Activated naive CD4-positive, alpha-beta T cell treated with anti-CD3 and anti-CD28 coated beads, Interleukin-2, amount 50 U/mL, for 16 hours (primary cell): ENCODE measurements at regions not wholly inside any gene's neighbourhood (a gene's known extent, or its start where the extent isn't known, plus 50 kb on each side); places are given as distances from the start of the nearest gene placed in this dataset.

Experiments
- DNase-seq: peaks from one replicate; pipeline ENCODE4 v3.0.0-alpha.2; 2020

DNA sequence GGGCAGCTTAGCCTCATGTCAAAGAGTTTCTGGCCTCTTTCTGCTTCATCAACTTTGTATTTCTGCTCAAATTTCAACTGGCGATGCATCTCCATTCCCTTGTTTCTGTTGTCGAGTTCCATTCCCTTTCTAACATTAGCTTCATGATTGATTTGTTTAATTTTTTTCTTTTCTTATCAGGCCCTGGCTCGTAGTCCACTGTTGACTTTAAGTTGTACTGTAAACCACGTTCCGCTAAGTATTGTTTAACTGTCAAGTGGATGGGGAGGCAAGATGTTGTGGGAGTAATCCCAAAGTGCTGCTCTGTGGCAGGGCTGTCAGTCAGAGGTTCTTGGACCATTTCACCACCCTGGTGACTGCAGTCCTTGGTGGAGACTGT is 309.1 kb downstream of the PSAT1 start:
- no peak for DNase-seq

DNA sequence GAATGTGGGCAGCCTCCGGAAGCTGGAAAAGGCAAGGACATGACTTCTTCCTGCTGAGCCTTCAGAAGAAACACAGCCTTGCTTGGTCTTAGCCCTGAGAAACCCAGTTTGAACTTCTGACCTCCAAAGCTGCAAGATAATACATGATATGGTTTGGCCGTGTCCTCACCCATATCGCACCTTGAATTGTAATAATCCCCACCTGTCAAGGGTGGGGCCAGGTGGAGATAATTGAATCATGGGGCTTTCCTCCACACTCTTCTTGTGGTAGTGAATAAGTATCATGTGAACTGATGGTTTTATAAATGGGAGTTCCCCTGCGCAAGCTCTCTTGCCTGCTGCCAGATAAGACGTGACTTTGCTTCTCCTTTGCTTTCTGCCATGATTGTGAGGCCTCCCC is 310.9 kb downstream of the PSAT1 start:
- DNase-seq, result no peak

DNA sequence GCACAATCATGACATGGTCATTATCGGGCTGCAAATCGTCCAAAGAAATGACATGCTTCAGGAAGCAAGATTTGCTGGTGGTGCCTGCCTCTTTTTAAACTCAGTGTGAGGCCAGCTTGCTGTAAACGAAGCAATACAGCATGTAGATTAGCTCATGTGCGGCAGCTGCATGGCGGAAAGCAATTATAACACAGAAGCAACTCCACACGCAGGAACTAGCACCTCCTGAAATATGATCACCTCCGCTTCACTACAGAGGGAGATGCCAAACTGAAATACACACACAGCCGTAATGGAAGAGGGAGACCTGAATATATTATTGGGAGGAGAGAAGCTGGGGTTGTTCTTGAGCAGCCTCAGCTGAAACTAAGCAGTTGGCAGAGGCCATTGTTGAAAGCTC is 312.5 kb downstream of the PSAT1 start:
- DNase-seq, result no peak

DNA sequence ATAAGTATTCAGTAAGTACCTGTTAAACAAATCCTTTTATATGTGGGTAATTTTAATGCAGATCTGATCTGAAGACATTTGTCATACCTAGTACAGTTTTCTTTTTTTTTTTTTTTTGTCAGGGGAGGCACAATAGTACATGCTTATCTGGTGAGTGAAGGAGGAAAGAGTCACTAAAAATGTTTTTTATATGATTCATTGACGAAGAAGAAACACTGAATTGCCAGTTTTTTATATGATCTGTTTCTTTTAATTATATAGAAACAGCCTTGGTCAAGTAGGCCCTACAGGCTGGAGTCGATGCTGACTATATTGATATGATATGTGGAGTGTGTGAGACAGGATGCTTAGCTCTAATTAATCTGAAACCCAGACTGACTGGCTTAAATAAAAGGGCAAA is 315.2 kb downstream of the PSAT1 start:
- DNase-seq, result no peak

DNA sequence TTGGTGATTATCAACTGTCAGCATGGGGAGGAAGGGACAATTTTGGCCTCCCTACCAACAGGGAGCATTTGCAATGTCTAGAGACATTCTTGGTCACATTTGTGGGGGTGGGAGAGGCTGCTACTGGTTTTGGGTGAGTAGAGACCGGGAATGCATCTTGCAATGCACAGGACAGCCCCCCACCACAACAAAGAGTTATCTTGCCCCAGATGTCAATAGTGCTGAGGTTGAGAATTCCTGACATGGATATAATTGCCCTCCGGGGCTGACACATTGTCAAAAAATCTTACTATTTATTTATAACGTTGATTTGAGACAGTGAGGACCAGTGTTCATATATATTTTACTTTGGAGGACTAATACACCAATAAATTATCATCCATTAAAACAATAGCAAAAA is 316.1 kb downstream of the PSAT1 start:
- DNase-seq, result no peak

DNA sequence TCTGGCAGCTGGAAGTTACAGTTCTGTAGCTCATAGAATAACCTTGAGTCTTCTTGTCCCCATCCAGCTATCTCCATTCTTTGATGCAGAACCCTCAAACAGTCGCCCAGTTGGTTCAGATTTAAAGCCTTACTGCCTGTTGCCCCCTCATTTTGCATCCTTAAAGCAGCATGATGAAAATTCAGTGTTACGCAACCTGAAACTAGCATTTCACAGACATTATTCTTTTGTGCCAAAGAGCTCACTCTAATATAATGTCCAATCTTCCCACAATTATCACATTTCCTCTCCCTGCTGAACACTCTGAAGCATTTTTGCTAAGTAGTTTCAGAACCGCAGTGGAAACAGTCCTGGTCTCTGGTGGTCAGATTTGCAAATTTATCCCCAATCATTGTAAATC is 318.0 kb downstream of the PSAT1 start:
- no peak for DNase-seq

DNA sequence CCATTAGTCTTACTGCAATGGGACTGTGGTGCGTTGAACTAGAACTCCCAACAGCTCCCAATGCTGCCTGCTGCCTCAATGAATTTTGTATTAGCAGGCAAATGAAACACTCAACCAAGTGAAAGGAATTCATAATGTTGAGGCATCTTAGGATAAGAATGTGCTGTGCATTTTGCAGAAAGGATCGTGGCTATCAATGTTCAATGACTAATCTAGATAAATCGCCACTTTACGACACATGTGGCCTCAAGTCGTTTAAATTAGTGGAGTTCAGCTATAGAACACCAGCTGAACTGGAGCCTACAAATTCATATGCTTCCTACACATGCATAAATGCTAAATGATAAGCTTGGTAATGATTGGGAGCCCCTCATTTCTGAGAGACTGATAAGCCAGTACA is 318.4 kb downstream of the PSAT1 start:
- no peak for DNase-seq

DNA sequence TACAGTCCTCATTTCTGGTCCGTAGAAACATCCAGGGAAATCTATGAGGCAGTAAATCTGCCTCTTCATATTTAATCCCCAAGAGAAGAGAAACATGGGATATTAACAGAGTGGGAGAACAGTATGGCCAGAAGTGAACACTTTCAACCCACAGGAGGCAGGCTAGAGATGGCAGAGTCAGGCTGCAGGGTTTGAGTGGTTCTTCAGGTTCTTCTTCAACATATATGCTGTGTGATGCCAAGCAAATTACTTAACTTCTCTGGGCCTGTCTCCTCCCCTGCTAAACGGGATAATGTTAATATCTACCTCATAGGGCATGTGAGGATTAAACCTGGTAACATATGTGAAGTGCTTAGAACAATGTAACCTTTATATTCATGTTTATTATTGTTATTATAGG is 321.8 kb downstream of the PSAT1 start:
- no peak for DNase-seq

DNA sequence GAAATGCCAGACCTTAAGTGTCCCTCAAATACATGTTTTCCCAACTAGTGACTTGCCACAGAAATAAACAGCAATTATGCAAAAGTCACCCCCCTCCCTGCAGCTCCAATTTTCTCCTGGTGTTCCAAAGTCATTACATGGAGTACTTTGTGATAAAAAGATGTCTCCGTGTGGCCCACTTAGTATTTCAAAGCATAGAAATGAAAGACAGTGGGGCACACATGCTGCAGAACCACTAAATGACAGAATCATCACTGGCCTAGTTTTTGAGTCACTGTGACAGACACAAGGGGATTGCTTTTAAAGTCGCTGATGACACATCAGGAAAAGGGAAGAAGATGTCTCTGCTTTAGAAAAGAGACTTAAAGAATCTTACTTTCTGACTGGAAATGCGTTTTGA is 323.4 kb downstream of the PSAT1 start:
- DNase-seq, result no peak

DNA sequence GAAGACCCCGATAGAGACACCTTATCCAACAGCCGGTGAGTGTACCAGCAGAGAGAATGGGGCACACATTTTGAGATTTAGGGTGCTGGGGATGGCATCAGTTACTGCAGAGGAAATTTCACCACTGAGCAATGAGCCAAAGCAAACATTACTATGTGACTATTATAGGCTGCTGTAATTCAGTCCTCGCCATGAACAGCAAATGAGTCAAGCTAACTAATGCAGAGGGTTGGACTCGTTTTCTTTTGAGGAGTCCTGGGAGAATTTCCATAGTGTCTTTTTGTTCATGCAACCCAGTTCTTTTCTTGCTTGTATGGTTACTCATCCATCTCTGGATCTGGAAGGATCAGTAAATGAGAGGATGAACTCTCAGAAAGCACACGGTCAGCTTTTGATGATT is 323.8 kb downstream of the PSAT1 start:
- no peak for DNase-seq

DNA sequence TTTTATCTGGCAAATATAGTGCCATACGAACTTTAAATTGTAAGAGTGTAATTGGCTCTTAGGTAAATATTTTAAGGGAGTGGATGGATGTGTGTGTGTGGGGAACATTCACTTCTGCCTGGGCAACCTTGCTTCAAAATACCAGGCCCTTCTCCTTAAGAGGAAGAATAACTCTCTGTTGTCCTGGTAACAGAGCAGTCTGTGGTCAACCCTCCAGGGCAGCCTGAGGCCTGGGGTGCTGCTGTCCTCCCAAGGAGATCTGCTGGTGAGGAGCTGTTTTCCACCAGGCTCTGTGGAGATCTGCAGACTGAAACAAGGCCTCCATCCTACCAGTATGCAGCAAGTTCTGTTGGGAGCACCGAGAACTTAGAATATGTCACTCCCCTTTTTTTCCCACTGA is 325.2 kb downstream of the PSAT1 start:
- no peak for DNase-seq

DNA sequence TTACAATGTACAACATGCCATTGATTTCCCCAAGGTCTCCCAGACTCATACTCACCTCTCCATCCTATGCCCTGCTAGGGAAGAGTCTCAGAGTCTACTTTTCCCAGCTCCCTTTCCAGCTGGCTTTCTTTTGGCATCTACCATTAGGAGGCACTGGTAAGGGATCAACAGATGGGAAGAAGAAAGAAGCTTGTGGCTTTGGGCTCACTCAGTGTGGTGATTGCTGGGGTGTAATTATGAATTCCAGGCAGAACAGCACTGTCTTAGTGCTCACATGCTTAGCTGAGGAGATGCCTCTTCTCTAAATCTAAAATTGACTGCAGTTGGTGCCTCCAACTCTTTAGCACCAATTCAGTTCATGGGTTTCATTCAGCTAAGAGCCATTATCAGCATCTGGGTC is 330.0 kb downstream of the PSAT1 start:
- no peak for DNase-seq

DNA sequence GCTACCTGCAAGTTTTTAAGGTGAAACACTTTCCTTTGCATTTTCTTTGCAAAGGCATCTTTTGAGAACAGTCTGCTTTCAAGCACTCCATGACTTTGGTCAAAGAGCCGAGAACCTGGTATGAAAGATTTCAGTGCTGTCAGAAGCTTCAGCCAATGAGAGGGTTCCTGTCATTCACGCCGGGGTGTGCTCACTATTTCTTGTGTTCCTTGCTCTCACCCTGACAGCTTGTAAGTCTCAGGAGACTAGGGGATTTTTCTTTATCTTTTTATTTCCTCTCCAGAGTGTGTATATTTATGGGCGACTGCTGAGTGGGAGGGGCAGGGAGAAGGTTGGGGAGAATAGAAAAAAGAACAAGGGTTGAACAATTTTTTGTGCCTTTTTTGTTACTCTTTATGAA is 334.0 kb downstream of the PSAT1 start:
- DNase-seq, result no peak

DNA sequence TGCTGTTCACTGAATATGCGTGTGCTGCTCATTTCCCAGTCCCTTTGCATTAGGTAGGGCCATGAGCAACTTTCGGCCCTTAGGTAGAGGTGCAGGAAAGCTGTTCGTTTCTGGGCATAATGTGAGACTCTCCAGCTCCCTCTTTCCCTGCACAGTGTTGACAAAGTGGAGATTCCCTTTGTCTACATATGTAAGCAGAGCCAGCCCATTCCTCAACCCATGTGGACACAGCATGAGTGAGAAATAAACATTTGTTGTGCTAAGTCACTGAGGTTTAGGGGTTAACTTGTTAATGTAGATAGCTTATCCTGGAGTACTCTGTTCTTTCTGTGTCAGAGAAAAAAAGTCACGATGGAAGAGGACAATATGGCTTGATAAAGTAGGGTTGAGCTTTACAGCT is 343.8 kb downstream of the PSAT1 start:
- DNase-seq, result no peak

DNA sequence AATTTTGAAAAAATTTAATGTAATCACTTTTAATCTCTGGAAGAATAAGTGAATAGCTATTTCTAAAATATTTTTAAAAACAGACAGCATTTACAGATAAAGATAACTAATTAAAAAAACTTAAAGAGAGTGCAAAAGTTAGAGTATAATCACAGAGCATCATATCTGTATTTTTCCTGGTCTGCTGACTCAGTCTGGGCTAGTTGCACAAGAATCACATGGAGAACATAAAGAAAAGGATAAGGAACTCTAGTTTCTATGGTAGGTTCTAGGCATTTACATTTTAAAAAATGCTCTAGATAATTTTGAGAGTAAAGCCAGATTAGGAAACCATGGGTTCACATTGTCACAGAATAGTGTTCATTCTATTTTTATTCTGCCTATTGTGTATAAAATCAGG is 347.4 kb downstream of the PSAT1 start:
- no peak for DNase-seq

DNA sequence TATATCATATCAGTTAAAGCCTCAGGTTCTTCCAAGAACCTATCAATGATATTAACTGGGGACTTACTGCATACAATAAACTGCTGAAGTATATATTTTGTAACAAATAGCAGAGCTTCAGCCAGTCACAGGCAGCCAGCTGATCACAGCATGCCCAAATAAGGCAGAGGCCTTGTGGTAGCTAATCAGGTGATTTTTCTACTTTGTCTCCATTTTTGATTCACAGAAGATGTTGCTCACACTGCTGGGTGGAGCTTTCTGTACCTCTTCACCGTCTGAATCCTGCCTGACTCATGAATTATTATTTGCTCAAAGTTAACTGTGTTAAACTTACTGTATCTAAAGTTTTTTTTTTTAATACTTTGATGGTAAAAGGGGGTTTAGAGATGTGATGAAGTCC is 357.4 kb downstream of the PSAT1 start:
- no peak for DNase-seq

DNA sequence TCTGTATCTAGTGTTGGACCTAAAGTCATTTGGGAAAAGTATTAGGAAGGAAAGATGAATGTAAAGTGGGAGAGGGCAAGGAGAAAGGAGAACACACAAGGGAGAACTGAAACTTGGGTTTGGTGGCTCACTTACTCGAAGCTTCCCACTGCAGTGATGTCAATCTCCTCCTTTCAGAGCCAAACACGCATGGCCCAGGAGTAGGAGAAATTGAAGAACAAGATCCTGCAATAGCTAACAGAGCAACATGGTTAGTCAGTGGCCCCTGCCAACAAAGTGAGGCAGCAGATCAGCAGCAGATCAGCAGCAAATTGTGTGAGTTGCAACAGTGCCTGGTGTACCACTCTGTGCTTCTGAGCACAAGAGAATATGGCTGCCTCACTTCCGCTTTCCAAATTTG is 366.4 kb downstream of the PSAT1 start:
- DNase-seq, result no peak

DNA sequence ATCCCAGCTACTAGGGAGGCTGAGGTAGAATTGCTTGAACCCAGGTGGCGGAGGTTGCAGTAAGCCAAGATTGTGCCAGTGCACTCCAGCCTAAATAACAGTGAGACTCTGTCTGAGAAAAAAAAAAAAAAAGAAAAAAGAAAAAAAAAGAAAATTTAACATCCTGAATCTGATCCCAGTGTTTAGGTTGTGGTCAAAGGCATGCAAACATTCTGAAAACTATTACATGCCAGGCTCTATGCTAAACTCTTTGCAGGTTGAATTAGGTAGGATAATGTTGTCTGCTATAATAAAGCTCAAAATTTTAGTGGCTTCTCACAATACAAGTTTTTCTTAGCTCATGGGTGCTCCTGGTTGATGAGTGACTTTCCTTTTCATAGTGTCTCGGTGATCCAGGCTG is 367.4 kb downstream of the PSAT1 start:
- DNase-seq, result no peak

DNA sequence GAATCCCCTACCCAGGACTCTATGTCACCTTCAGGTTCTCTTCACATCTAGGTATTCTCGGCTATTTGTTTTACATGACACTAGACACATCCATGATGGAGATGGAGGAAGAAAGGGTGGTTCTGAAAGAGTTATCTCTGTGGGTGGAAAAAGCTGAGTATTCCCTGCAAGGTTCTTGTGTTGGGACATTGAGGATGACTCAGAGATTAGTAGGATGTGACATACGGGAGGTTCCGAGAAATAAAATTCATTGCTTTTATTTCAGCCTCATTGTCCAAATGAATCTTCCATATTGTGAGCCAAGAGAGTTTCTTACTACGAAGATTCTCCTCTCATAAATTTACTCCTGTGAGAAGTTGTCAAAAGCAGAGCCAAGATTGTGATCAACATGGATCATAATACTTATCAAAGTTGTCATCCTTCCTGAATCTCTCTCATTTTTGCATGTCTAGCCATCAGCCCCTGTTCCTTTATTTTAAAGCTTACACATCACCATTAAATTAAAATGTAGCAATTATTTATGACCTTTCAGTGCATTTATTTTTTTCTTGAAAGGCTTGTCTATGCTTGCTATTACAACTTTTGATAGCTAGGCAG is 370.0 kb downstream of the PSAT1 start:
- DNase-seq, result no peak

DNA sequence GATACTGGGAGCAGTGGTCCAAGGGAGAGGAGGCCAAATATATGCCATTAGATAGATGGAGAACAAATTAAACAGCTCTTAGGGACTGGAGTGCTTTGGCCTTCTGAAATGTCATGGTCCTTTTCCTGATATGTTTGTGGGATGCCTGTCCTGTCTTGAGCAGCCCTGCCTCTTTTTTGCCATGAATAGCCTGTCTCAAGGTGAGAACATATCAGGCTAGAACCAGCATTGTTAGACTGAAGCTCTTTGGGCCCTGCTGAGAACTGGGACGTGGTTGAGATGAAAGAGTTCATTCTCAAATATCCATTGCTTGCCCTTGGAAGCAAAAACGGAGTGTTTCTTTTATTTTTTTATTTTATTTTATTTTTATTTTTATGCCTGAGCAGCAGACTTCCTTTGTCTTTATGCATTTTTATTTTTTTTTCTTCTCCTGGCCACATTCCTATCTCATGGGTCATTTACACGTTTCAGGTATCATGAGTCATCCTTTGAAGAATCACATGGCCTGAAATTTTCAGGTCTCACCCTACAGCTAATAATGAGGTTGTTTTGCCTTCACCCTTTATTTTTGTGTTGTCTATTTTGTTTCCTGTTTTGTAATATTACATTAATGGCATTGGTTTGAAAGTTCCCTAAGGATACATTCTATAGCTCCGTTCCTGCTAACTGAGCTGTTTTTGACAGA is 371.4 kb downstream of the PSAT1 start:
- no peak for DNase-seq

DNA sequence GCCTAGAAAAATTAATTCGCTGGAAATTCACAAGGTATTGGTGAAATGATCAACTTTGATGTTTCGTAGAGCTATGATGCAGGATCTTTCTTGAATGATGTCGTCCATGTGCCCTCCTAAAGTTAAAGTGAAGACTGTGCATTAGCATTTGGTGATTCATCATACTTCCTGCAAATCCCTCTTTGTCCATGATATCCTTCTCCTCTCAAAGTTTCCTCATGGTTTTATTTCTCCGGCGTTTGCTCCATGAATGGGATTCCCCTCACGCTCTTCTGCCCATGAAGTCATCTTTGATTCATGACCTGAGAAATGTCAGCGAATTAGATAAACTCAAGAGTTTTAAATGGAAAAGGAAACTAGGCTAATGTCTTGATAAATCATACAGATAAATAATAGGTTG is 372.7 kb downstream of the PSAT1 start:
- DNase-seq, result no peak

DNA sequence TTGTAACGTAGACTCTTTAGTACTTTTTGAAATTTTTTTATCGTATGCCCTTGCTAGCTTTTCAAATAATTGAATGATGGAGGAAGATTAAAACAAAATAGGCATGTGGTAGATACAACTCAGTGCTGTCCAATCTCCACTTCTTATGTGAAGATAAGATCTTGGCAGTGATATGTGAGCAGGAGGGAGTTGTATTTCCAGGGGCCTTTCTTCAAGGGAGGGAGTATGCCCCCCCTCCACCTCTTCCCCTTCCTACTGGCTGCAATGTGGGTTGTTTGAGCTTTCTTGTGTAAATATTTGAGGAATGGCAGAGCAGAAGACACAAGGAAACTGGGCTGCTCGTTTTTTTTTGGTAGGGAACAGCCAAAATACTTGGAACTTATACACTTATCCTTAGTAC is 374.9 kb downstream of the PSAT1 start:
- DNase-seq, result no peak

DNA sequence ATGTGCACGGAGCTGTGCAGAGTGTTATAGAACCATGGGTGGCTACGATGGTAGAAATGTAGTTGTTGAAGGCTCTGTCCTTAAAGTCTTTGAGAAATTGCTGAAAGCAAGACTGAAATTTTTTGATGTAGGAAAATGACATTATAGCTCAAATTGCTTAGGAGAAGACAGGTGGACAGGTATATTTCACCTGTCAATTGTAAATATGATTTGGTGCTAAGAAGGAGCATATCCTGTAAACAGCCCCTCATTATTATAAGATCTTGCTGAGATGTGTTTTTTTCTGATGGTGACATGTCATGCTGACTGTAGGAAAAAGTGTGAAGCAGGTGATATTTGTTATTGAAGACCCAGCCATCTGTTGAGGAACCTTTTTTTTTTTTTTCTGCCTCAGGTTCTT is 377.9 kb downstream of the PSAT1 start:
- DNase-seq, result no peak

DNA sequence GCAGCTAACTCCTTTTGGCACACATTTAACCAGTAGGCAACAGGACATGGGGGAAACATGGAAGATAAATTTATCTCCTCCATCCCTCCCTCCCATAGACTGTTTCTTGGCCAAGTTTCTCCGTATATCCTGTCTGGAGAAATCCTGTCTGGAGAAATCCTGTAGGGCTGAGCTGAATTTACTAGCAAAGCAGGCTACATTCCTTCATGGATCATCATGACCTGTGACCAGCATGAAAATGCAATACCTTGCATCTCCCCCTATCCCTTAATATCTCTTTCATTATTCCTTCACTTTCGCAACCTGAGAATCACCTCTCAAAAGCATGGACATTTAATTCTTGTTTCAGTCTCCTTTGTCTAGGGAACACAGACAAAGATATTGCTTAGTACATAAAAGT is 379.1 kb downstream of the PSAT1 start:
- no peak for DNase-seq

DNA sequence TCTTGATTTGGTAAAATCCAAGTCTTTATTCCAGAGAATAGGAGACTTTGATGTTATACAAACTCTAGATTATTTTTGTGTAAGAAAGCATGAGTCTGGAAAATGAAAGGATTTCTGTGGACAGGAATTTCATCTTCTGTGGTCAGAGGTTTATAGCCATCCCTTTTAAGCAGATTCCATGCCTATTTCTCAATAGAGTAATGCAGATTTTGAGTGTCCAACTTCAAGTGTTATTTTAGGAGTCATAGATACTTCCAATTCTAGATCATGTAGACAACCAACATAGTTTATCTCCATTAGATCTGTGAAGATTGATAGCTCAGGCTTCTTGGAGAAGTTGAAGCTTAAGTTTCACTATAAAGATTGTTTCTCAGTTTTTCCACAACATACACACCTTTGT is 379.7 kb downstream of the PSAT1 start:
- DNase-seq, result no peak

DNA sequence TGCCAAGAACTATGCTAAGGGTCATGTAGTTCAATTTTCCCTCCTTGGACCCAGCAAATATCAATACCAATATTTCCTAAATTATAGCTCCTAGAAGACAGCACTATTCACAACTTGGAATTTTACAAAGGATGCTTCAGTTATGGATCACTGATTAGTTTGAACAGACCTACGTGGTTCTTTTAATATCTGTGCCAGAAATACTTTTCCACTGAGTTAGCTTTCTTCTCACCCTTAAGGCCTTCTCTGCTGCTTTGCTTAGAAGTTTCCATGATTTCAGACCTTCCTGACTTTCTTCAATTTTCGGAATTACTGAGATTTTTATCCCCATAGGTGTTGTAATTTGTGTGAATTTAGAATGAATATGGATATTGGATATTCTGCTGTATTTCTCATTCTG is 380.4 kb downstream of the PSAT1 start:
- no peak for DNase-seq
